K562 (cell line): ENCODE measurements at regions not wholly inside any gene's neighbourhood (a gene's known extent, or its start where the extent isn't known, plus 50 kb on each side); places are given as distances from the start of the nearest gene placed in this dataset.

ENCODE experiments used
- CBX5 ChIP-seq: IDR thresholded peaks from 2 replicates; pipeline ENCODE4 v1.6.1; 2014; ENCODE audit warnings: low read depth, borderline replicate concordance
- GATA2 ChIP-seq: sonication (generic); formaldehyde crosslinking; IDR thresholded peaks from 2 replicates; pipeline ENCODE4 v1.4.0; 2020; ENCODE audit warnings: mild to moderate bottlenecking, missing genetic modification reagents
- SIN3A ChIP-seq, 2 experiments: fragments of 150-350 bp in 1 of 2; IDR thresholded peaks; 2 replicates each; pipeline ENCODE4 v1.6.1; 2011 to 2016; ENCODE audit warnings: borderline replicate concordance in 2 of 2, low read depth in 2 of 2, low read length in 2 of 2, mild to moderate bottlenecking in 2 of 2, moderate library complexity in 2 of 2; ENCODE audit not compliant: control insufficient read depth in 1 of 2
- SNRNP70 ChIP-seq: fragments of 200-400 bp; formaldehyde crosslinking; optimal IDR thresholded peaks from 2 replicates; pipeline ENCODE3; 2017; ENCODE audit warnings: low read depth, low read length
- TF ChIP-seq, protein P1 (sequence below): IDR thresholded peaks from 2 replicates; pipeline ENCODE4 v1.6.1; 2016; ENCODE audit warnings: missing genetic modification characterization, missing compliant biosample characterization

GRCh38 chrX:6812087-6812486, 277.2 kb upstream of the VCX3A start:
- no peak for TF ChIP-seq GATA2
- no peak for TF ChIP-seq SNRNP70
- TF ChIP-seq CBX5 = no peak
- TF ChIP-seq, protein P1, sequence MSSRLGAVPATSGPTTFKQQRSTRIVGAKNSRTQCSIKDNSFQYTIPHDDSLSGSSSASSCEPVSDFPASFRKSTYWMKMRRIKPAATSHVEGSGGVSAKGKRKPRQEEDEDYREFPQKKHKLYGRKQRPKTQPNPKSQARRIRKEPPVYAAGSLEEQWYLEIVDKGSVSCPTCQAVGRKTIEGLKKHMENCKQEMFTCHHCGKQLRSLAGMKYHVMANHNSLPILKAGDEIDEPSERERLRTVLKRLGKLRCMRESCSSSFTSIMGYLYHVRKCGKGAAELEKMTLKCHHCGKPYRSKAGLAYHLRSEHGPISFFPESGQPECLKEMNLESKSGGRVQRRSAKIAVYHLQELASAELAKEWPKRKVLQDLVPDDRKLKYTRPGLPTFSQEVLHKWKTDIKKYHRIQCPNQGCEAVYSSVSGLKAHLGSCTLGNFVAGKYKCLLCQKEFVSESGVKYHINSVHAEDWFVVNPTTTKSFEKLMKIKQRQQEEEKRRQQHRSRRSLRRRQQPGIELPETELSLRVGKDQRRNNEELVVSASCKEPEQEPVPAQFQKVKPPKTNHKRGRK (tag) = no peak
- no peak for TF ChIP-seq SIN3A (IDR thresholded peaks at IDR 0.05; ENCODE audit: borderline replicate concordance in 2 of 2, control insufficient read depth in 1 of 2, low read depth in 2 of 2, low read length in 2 of 2)
